GM19467 (cell line): ENCODE measurements at regions not wholly inside any gene's neighbourhood (a gene's known extent, or its start where the extent isn't known, plus 50 kb on each side); places are given as distances from the start of the nearest gene placed in this dataset.
"Not testable (repeated sequence)": the region's sequence is repeated elsewhere in the genome, so short reads cannot be mapped to it uniquely, and the experiment has no call there.

Experiments used
- ATAC-seq: cut with Tn5 transposase; IDR thresholded peaks from one replicate; pipeline ENCODE4 v1.9.1; 2021; ENCODE audit warnings: mild to moderate bottlenecking, moderate library complexity; ENCODE audit not compliant: unreplicated experiment

- ATAC-seq = no peak
Measured at GRCh38 chr1:224061436-224061835, 52.5 kb upstream of the FBXO28 start.

DNA sequence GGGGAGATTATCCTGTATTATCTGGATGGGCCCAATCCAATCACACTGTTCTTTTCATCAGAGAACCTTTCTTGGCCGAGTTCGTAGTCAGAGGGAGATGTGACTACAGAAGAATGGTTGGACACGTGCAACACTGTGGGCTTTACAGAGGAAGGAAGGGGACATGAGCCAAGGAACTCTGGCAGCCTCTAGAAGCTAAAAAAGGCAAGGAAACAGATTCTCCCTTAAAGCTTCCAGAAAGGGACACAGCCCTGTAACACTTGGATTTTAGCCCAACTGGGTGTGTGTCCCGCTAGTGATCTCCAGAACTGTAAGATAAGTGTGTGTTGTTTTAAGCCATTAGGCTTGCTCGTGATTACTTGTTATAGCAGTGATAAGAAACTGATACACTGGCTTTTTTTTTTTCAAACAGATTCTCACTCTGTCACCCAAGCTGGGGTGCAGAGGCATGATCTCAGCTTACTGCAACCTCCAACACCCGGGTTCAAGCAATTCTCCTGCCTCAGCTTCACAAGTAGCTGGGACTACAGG, 53.9 kb upstream of the FBXO28 start:
- ATAC-seq = no peak

GRCh38 chr1:224058303-224058702, 55.6 kb upstream of the FBXO28 start:
- no peak for ATAC-seq

DNA sequence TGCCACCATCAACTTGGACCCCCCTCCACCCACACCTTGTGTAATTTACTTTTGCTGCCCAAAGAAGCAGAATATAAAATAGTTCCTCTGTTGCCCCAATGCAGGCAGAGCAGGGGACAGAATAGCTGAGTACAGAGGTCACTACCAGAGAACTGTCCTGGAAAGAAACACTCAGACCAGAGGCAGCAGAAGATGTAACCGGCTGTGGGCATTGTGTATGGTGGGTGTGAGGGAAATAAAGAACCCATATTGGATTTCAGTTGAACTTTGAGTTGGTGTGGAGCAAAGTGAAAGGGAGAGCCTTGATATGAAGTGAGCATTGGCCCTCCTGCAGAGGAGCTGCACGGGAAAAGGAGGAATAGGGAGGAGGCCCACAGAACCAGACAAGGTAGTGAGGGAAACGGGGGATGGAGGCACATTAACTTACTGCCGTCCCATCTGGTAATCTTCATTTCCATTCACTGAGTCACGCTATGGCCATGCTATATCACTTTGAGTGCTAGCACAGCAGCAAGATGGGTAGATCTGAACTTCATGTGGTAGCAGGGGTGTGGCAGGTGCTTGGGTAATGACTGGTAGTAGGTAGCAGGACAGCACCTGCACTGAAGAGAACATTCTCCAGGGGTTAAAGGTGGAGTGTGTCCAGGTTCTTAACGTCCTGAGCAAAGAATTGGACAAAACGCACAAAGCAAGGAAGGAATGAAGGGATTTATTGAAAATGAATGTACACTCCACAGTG, 56.3 kb upstream of the FBXO28 start:
- no peak for ATAC-seq

- no peak for ATAC-seq
Measured at GRCh38 chr1:224054611-224055010, 59.3 kb upstream of the FBXO28 start.

DNA sequence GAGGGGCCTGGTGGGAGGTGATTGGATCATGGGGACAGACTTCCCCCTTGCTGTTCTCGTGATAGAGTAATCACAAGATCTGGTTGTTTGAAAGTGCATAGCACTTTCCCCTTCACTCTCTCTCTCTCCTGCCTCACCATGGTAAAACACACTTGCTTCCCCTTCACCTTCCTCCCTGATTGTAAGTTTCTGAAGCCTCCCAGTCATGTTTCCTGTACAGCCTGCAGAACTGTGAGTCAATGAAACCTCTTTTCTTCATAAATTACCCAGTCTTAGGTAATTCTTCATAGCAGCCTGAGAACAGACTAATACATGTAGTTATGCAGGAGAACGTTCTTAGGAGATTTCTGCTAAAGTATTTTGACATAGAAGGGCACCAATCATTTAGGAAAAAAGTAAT, 59.9 kb upstream of the FBXO28 start:
- no peak for ATAC-seq

- ATAC-seq = no peak
Measured at GRCh38 chr1:224053456-224053855, 60.5 kb upstream of the FBXO28 start.

DNA sequence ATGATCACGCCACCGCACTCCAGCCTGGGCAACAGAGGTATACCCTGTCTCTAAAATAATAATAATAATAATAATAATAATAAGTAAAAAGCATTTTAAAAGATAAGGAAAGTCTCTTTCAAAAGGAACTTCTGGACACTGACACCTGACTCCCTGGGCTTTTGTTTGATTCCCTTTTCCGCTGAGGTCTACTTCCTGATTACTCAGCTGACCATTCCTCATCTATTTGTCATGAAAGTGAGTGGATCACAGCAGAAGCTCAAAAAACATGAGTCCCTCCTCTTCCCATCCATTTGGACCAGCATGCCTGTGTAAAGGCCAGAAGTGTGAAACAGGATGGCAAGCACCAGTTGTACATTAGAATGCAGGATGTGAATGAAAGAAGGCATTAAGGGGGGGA, 61.1 kb upstream of the FBXO28 start:
- no peak for ATAC-seq

GRCh38 chr1:224051782-224052181, 62.1 kb upstream of the FBXO28 start:
- not testable (repeated sequence) for ATAC-seq

- no peak for ATAC-seq
Measured at GRCh38 chr1:224051086-224051406, 62.9 kb upstream of the FBXO28 start.

GRCh38 chr1:224047538-224047937, 66.4 kb upstream of the FBXO28 start:
- no peak for ATAC-seq

- no peak for ATAC-seq
Measured at GRCh38 chr1:224045556-224045955, 68.4 kb upstream of the FBXO28 start.

GRCh38 chr1:224044420-224044819, 69.5 kb upstream of the FBXO28 start:
- ATAC-seq = no peak

GRCh38 chr1:224042557-224043118, 71.3 kb upstream of the FBXO28 start:
- ATAC-seq = no peak

DNA sequence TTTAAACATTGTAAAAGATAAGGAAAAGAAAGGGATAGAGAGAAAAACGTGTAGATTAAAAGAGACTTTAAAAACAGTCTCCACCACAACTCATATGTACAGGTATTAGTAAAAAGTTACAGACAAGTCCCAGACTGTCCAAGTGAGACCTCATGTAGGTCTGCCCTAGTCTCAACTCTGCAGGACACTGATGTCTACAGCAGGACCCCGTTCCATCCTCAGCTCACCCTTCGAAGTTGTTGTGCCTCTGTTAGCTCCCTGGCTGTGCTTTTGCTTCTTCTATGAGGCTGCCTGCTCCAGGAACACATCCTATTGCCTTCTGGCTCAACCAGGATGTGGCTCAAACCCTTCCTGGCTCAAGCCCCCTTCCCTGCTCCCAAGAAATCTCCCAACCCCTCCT, 72.9 kb upstream of the FBXO28 start:
- no peak for ATAC-seq

DNA sequence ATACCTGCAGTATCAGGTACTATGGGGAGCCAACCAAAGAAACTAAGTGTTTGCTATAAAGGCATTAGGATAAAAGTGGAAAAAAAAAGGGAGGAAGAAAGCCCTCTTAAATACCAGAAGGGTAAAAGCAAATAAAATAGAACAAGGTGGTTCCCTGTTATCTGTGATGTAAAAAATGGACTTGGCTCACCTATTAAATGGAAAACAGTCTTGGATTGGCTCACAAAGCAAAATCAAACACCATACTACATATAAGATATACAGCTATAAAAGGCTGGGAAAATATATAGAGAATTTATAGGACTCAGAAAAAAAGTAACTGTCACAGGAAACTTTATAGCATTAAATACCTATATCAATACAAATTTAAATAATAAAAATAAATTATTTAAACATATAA, 73.5 kb upstream of the FBXO28 start:
- not testable (repeated sequence) for ATAC-seq

- not testable (repeated sequence) for ATAC-seq
Measured at GRCh38 chr1:224040006-224040405, 73.9 kb upstream of the FBXO28 start.

DNA sequence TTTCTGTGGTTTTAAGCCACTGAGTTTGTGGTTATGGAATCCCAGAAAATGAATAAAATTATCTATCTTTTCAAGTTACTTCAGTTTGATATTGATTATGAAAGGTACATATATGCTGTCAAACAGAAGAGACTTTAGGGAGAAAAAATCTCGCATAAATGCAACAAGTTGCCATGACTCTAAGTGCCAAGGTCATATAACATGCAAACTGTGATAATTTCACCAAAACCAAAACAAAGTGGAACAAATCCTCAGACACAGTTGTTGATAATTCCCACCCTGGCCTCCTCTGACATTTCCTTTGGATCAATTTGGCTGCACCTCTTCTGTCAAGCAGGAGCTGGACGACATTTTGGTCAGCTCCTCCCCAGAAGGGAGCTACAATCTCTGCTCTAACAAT, 75.1 kb upstream of the FBXO28 start:
- ATAC-seq = not testable (repeated sequence)

- not testable (repeated sequence) for ATAC-seq
Measured at GRCh38 chr1:224037362-224037761, 76.5 kb upstream of the FBXO28 start.

- not testable (repeated sequence) for ATAC-seq
Measured at GRCh38 chr1:224032608-224033276, 81.2 kb upstream of the FBXO28 start.

DNA sequence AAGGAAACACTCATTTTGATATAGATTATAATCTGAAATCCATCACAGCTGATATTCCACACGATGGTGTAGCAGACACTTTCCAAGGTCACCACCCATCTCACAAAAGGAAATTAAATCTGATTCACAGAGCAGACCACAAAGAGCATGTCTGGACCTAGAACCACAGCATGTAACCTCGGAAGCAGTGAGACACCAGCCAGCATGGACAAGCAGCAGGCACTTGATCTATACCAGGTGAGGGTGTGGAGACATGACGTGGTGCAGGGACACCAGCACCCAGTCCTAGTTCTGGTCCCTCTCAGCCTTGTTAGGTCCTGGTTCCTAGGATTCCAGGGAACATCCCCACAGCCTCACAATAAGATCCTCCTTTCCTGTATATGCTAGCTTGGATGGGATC, 81.9 kb upstream of the FBXO28 start:
- not testable (repeated sequence) for ATAC-seq

GRCh38 chr1:224030257-224030656, 83.7 kb upstream of the FBXO28 start:
- ATAC-seq = not testable (repeated sequence)
